ENCODE measurements at regions not wholly inside any gene's neighbourhood (a gene's known extent, or its start where the extent isn't known, plus 50 kb on each side); places are given as distances from the start of the nearest gene placed in this dataset.

DNA sequence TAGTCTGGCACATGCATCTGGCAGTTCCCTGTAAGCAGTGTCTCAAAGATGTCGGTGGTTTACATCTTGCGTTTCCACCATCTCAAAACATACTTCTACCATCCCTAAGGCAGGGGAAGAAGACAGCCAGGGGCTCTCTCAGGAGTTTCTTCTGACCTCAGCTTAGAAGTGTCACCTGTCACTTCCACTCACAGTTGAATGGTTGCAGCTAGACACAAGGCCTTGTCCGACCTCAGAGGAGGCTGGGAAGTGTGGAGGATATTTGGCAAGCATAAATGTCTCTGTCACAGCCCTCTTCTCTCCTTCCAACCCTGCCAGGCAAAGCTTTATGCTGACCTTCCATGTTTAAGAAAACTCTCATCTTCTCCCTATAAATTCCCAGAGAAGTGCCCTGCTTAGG is 193.3 kb downstream of the HERPUD2 start:
- no peak for DNase-seq (ENCODE audit: low read depth in 3 of 3)

DNA sequence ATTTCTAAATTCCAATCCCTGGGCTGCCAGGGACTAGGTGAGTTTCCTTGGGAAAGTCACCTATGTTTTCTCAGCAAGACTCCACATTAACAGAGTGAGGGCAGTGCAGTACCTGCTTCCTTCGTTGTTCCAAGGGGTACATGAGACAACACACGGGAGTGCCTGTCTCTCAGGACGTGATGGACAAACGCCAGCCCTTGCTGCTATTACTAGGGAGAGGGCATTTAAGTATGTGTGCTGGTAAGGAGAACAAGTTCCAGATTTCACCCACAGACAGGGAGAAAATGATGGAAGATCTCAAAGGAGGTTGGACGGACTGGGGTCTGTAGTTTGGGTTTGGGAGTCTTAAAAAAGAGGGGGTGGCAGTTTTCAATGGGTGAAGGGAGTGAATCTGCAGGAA is 195.7 kb downstream of the HERPUD2 start:
- no peak for DNase-seq (ENCODE audit: low read depth in 3 of 3)

DNA sequence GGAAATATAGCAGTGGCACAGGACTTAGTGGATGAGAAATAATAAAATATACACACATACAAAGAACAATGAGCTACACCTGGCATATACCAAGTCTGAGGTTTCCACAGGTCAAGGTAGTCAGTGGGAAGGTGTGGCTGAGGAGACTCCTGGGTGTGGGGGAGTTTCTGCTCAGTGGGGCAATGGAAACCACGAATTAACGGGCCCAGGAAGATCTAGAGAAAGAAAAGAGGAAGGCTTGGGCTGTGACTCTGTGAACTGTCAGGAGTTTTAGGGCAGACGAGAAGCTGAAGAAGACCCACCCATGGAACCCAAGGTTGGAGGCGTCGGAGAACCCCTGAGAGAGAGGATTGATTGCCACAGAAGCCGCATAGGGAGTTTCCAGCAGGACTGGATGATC is 196.5 kb downstream of the HERPUD2 start:
- no peak for DNase-seq (ENCODE audit: low read depth in 3 of 3)

DNA sequence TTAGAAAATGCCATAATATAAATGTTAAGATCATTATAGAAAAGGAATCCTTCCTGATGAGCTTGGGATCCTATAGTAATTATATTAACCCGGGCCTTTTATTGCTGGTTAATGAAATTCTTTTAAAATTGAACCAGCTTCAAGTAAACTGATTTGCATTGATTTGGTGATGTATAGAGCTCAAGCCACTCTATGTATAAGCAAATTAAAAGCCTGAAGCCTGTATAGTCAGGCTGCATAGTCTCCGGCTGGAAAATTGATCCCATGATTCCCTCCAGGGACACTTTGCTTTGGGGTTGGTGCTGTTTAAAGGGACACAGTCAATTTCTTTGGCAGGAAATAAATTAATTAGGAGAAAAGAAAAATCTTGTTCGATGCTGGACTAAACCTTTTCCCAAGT is 199.1 kb downstream of the HERPUD2 start:
- DNase-seq (ENCODE audit: low read depth in 3 of 3), result no peak

DNA sequence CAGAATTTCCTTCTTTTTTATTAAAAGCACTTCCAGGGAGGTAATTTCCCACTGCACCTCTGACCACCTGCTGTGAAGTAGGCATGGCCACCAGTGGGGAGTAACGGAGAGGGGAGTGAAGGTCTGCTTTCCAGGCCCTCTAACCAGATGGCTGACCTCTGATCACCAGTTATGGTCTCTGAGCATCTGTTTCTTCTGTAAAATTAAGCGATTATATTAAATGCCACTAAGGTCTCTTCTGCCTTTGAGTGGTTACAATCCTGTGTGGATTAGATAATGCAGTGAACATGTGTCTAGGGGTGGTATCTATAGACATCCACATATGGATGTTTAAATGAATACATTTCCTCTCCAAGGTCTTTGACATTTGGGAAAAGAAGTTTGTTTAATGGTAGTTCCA is 199.6 kb downstream of the HERPUD2 start:
- no peak for DNase-seq (ENCODE audit: low read depth in 3 of 3)

DNA sequence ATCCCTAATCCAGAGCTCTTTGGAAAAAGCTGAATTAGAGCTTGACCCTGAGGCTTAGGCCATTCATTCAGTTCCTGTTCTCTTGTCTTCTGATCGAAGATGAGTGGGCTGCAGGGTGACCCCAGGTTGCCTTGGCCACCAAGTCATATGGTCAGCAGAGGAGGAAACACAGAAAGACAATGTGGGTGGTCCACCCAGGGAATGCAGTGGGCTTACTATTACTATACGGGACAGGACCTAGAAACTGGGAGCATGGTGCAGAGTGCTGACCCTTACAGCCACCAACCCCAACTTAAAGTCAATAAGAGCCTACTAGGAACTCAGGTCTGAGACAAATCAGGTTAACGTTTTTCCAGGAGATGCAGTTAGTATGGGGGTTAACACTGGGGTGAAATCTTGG is 200.5 kb downstream of the HERPUD2 start:
- DNase-seq (ENCODE audit: low read depth in 3 of 3), result no peak

DNA sequence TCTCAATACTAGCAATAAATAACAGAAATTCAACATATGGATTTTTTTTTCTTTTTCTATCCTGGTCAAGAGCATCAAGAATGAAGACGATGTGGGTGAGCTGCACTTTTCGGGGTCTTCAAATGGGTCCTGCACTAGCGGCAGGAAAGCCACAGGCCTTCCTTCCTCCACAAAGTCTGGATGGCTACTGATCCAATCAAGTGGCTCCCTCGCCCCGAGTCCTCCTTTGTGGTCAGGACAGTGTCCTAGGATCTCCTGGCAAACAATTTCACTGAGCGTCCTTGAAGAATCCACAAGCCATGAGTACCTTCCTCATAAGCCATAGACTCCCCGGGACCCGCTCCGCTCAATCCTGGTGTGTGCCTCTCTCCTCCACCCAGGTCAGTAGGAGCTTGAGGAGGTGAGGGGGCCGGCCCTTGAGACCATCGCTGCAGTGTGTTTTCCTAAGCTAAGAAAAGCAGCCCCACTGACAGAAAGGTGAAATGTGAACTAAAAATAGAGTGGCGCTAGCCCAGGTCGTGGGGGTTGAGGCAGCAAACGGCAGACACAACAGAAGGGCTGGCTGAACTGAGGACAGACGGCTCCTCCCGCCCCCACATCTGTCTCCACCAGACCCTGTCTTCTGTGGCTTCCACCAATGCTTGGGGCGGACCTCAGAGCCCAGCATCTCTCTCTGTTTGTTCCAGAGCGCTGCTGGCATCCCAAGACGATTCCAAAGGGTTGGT is 202.3 kb downstream of the HERPUD2 start:
- DNase-seq (ENCODE audit: low read depth in 3 of 3), result no peak

DNA sequence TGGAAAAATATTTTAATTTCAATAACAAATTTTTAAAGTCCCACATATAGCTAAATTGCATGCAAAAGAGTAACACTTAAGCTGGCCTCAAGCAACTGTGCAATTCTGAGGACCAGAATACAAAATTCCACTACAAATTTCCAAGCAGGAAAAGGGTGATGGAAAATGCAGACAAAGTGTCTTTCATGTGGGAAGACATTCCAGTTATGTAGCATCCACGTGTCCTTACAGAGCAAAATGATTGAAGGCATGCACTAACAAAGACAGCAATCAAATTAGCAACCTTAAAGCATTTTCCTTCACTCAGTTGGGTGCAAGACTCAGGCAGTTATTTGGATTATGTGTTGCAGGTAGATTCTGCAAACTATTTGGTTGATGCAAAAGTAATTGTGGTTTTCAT is 203.7 kb downstream of the HERPUD2 start:
- no peak for DNase-seq (ENCODE audit: low read depth in 3 of 3)

DNA sequence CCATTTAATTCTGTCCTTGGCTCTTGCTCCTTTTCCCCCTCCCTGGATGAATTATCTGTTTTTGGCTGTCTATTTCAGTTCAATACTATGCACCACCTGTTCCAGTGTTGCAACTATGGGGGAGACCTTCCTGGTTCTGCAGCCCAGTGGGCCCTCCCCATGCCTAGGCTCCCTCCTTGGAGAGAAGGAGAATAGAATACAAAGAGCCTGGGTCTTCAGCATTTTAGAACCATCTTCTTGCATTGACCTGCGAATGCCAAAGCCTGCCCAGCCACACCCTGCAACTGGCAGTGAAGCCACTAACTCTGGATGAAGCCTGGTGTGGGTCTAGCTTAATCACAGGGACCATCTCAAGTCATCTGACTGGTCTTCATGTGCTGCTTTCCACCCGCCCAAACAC is 207.1 kb downstream of the HERPUD2 start:
- no peak for DNase-seq (ENCODE audit: low read depth in 3 of 3)

DNA sequence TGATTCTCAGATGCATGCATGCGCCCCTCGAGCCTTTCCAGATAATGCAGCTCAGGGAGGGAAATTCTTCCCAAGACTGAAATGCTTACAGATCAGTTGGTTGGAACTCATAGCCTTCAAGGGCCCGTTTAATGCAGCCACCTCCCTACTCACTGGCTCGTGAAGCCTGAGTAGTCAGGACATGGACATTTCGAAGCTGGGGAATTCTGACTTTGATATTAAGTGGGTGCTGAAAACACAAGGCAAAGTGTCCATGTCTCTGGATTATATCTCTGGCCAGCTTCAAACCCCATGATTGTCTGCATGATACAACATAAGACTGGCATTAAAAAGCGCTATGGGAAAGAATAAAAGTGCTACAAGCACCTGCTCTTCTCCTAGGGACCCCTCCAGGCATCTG is 207.5 kb downstream of the HERPUD2 start:
- DNase-seq (ENCODE audit: low read depth in 3 of 3), result no peak

DNA sequence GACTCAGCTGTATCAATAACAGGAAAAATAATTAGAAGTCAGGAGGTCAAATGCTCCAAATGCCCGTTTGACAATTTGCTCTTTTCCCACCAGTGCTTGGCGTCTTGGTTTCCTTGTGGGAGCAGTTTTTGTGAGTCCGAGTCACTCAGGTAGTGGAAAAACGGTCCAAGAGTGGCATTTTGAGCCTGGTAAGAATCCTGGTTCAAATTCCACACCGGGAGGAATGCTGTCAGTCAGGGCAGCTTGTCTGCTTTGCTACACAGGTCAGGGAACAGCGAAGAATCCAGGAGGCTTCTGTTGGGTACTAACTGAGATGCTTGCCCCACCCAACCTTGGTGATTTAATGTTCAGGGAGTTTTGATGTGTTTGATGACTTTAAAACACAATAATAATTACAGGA is 209.5 kb downstream of the HERPUD2 start:
- DNase-seq (ENCODE audit: low read depth in 3 of 3), result no peak

DNA sequence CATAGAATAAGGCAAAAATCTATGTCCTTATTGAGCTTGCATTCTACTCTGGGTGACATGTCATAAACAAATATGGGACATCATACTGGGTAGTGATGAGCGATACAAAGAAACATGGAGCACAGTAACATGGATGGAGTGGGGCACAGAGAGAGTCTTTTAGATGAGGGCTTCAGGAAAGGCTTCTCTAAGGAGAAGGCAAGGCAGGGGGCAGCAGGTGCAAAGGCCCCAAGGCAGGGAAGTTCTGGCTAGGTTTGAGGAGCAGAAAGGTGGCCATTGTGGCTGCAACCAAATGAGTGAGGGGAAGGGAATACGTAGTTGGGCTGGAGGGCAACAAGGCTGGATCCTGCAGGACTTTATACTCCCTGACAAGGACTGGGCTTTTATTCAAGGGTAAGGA is 211.4 kb downstream of the HERPUD2 start:
- DNase-seq (ENCODE audit: low read depth in 3 of 3), result no peak

DNA sequence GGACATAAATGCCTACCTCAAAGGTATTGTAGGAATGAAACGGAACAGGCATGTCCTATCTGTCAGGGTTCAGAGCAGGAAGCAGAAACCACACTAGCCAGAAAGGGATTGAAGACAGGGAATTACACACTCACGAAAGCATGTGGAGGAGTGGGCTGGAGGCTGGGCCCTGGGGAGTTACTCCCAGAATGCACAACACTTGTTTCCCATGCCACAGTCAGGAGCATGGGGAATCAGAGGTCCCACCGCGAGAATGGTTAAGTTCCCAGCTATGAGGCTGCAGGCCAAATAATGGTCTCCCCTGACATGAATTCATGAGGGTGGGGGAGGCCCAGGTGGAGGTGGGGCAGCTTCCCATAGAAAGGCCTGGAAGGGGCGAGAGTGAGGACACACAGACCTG is 212.7 kb downstream of the HERPUD2 start:
- DNase-seq (ENCODE audit: low read depth in 3 of 3), result no peak

DNA sequence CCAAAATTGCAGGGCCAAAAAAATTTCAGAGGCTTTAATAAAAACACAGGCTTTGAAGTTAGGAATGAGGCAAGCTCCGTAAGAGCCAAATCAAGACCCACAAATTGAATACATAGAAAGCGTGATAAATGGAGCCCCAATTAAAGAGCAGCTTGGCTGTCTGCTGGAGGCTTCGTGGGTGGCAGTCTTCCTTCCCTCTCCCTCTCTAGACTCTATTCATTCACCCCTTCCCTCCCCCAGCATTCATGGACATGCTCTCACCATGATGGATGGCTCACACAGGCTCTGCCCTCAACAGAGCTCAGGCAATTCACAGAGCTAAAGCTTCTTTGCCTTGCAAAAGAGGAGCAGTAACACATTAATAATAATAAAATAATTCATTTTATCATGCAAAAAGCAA is 214.1 kb downstream of the HERPUD2 start:
- no peak for DNase-seq (ENCODE audit: low read depth in 3 of 3)

DNA sequence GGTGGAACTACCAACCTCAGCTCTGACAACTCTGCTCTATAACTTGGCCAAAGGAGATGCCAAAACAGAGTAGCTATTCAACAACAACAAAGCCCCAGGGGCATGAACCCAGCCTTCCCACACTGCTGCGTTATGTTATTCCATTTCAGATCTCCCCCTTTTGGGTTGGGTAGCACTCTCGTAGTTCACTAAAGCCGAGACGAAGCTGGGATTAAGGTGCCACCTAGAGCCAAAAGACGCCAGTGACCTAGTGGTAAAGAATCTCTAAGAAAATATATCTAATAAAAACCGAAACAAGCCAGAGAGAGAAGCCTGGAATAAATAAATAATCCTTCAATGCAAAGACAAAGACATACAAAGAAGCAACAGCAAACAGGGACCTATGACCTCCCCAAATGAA is 217.3 kb downstream of the HERPUD2 start:
- no peak for DNase-seq (ENCODE audit: low read depth in 3 of 3)

DNA sequence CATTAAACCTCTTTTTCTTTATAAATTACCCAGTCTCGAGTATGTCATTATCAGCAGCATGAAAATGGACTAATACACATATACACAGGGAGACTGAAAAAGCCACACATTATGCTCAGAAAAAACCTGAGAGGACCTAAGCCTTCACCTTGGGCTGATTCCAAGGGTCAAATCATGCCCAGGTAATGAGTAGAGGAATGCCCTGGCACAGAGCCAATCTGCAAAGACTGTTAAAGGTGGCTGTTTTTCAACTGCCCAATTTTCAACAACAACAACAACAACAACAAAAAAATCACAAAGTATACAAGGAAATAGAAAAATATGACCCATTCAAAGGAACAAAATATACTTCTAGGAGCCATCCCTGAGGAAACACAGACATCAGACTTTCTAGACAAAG is 220.2 kb upstream of the TBX20 start:
- no peak for DNase-seq (ENCODE audit: low read depth in 3 of 3)

DNA sequence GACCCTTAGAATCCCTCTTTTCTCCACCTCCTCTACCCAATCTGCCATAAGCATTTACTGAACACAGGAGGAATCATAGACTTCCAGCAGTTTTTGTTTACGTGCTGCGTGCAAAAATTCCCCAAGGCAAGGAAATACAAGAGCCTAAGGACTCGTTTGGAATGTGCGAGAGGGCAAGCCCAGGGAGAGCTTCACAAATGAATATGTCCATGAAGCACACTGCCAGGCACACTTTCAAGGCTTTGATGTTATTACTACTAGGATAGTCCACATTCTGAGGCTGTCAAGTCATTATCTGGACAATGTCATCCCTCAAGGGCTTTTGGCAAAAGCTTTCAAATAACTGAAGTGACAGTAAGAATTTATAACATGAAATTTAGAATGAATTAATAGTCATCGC is 214.7 kb upstream of the TBX20 start:
- DNase-seq (ENCODE audit: low read depth in 3 of 3), result no peak

DNA sequence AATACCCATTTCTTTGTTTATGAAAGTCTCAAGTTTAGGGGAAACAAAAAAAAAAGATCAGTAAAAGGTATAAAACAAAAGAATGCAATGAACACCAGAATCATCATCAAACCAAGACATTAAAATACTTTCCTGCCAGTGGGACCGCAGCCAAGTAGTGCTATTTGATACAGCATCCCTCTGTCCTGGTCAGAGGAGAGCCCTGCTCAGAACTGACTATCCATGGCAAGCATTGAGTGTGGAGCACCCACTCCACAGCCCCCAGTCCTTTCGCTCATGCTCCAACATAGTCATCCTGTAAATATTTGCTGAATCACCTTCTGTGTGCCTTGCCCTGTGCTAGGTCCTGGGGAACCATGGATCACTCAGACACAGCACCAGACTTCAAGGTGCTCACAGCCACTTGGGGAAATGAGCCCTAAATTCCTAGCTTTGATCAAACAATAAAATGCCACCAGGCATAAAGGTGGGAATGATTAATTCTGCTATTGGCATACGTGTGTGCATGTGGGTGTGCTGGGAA is 213.6 kb upstream of the TBX20 start:
- DNase-seq (ENCODE audit: low read depth in 3 of 3), result no peak

DNA sequence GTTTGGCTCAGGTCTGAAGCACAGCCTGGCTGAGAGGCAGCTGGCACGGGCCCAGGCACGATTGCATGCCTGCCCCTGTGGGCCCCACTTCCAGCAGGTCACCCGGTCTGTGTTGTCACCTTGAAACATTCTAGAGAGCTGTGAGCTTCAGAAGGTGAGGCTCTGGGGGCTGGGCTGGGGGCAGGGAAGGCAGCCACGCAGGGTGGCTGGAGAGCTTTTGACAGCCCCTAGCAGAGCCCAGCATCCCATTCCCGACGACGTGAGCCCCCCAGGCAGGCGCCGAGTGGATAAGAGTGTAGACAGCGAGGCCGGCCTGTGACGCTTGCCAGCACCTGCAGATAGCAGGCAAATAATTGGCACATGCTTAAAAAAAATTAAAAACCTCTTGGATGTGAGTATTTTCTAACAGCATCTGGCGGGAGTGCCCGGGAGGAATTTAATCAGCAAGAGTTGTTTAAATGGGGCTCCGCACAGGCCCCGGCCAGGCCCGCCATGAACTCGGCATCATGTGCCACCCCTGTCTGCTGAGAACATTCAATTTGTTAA is 212.0 kb upstream of the TBX20 start:
- no peak for DNase-seq (ENCODE audit: low read depth in 3 of 3)

DNA sequence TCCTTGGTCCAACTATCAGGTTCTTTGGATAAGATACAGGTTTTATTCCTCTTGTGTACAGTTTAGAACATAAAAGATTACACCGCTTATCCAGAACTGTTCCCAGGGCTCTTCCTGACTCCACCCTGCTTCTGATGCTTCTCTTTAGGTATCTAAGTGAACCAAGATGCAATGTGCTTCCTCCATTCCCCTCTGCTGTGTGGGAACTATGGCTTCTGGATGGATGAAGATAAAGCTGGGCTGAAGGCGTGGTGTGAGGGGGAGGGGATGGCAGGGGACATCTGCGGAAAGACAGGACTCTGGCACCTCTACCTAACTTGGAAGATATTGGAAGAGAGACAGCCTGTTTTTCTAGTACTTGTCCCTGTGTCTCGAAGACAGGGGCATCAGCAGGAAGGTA is 209.9 kb upstream of the TBX20 start:
- no peak for DNase-seq (ENCODE audit: low read depth in 3 of 3)

DNA sequence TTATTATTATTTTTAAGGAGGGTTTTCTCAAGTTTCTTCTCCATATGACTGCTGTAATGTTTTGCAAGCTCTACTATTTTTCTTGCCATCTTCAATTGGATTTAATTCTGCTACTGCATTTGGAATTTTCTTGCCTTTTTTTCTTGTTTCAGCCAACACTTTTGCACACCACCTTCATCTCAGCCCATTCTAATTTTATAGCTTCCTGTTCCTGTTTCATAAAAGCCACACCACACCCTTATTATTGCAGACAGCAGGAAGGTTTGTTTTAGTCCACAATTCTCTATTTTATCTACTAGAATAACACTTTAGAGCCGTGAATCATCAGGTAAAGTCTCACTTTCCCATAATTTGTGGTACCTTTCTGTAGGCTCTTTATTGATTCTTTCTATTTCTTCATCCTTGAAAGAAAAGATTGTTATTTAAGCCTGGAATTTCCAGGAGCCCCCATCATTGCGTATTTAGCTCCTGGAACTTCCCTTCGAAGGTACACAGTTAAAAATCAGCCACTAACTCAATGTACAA is 209.3 kb upstream of the TBX20 start:
- no peak for DNase-seq (ENCODE audit: low read depth in 3 of 3)

DNA sequence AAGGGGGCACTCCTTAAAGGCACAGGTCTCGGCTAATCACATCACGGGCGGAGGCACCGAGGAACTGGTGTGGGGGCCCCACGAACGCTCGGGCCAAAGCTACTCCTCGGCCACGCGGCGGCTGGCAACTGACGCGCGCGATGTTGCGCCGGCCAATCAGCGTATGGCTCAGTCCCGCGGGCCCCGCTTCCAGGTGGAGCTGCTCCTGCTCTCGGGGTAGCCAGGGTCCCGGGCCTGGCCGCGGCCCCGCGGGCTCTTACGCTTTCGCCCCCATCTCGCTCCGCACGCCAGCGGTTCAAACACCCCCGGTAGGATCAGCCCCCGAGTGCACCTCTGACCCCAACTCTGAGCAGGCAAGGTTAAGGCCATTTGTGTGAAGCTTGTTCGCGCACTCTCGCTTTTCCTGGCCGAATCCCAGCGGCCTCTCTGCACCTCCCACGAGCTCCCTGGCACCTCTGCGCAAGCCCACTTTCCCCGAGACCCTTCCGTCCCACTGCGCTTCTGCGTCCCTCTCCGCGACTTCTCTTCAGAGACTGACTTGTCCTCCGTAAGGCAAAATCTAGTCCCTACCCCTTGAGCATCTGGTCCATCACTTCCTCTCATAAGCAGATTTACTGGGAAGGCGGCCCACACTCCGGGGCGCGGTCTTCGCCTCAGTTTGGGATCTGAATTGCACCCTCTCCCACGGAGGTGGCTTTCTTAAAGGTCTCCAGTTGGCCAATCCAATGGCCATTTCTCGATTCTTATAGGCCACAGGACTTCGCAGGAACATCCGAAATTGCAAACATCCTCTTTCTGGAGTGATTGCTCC is 200.9 kb upstream of the TBX20 start:
- no peak for DNase-seq (ENCODE audit: low read depth in 3 of 3)

Measured in stimulated activated CD4-positive, alpha-beta T cell treated with anti-CD3 and anti-CD28 coated beads, TNF-alpha, amount 100 ng/mL, for 48 hours (primary cell).